ENCODE measurements at regions not wholly inside any gene's neighbourhood (a gene's known extent, or its start where the extent isn't known, plus 50 kb on each side); places are given as distances from the start of the nearest gene placed in this dataset.

DNA sequence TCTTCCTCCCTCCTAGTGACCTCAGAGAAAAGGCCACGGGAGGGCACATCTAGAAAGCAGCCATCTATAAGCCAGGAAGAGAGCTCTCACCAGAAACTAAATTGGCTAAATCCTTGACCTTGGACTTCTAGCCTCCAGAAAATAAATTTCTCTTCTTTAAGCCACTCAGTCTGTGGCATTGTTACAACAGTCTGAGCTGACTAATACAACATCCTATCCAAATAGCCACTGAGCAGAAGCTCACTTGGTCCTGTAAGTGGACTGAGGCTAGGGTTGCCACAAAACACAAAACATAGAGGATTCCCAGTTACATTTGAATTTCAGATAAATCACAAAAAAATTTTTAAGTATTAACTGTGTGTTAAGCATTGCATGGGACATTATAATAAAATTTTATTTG lies 383.4 kb downstream of the MLLT3 start:
- H3K4me3 ChIP-seq (replicated peaks in 1 of 3; ENCODE audit: insufficient read depth in 1 of 3, low read depth in 1 of 3, low read length in 3 of 3): no peak overlapping the region

DNA sequence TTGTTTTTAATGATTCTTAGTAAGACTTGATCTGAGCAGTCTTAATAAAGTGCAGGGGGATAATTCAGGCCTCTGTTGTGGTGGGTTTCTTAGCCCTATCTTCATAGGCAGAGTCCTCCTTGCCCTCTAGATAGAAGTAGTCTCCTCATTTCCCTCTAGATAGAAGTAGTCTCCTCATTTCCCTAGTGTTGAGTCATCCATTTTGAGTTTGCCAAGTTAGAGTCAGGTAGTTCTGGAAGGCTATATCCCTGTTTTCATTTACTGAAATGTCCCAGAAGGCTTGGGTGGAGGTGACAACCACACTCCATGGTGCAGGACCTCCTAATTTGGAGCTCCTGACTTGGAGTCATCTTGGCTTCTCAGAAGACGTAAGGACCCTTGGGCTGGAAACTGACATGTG lies 384.6 kb downstream of the MLLT3 start:
- ChIA-PET CTCF (no interaction called here), POLR2A (no interaction called here)
- Histone ChIP-seq H3K9me3 (replicated peaks; ENCODE audit: control insufficient read depth, insufficient read depth, low read length) (no peaks in the 10 kb centered on the region), H4K20me1 (replicated peaks; ENCODE audit: control insufficient read depth, extremely low read depth, insufficient read depth, low read length) (no peaks in the 10 kb centered on the region), H3K27ac (ENCODE audit: insufficient read depth, low read depth, low read length) (no peak overlapping the region), H3K4me2 (ENCODE audit: insufficient read depth, low read length) (no peak overlapping the region), H3K36me3 (ENCODE audit: control insufficient read depth in 2 of 2, extremely low read depth in 1 of 2, insufficient read depth in 2 of 2, low read length in 2 of 2) (no peaks in the 10 kb centered on the region), H3K27me3 (ENCODE audit: control insufficient read depth in 2 of 2, insufficient read depth in 2 of 2, low read length in 2 of 2) (no peaks in the 10 kb centered on the region), H3K9me1 (replicated peaks; ENCODE audit: control insufficient read depth, extremely low read depth, insufficient read depth, low read length) (no peaks in the 10 kb centered on the region), H3K4me3 (replicated peaks in 1 of 3; ENCODE audit: insufficient read depth in 1 of 3, low read depth in 1 of 3, low read length in 3 of 3) (no peak overlapping the region), H3K79me2 (ENCODE audit: control insufficient read depth, insufficient read depth, low read length) (no peaks in the 10 kb centered on the region), H3K4me1 (ENCODE audit: control insufficient read depth, extremely low read depth, insufficient read depth, low read length) (no peaks in the 10 kb centered on the region), H3K9ac (replicated peaks; ENCODE audit: extremely low read depth, insufficient read depth, low read length) (no peak overlapping the region), H2AFZ (ENCODE audit: low read depth, low read length) (no peak overlapping the region)
- BruUV-seq (replicated peaks): no TSS peak
- FAIRE-seq: no peak
- intact Hi-C loops (cut with micrococcal nuclease): no loop called here
- dilution Hi-C loops (cut with MboI; ENCODE audit: extremely low pct_ligation_motif_present, low sequenced_read_pairs): no loop called here
- TF ChIP-seq JUN (IDR thresholded peaks at IDR 0.05; ENCODE audit: borderline replicate concordance, insufficient read depth, insufficient read length, low read depth): no peak
- TF ChIP-seq, protein P1, sequence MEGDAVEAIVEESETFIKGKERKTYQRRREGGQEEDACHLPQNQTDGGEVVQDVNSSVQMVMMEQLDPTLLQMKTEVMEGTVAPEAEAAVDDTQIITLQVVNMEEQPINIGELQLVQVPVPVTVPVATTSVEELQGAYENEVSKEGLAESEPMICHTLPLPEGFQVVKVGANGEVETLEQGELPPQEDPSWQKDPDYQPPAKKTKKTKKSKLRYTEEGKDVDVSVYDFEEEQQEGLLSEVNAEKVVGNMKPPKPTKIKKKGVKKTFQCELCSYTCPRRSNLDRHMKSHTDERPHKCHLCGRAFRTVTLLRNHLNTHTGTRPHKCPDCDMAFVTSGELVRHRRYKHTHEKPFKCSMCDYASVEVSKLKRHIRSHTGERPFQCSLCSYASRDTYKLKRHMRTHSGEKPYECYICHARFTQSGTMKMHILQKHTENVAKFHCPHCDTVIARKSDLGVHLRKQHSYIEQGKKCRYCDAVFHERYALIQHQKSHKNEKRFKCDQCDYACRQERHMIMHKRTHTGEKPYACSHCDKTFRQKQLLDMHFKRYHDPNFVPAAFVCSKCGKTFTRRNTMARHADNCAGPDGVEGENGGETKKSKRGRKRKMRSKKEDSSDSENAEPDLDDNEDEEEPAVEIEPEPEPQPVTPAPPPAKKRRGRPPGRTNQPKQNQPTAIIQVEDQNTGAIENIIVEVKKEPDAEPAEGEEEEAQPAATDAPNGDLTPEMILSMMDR (IDR thresholded peaks at IDR 0.05; ENCODE audit: extremely low read depth in 1 of 2, insufficient read depth in 1 of 2, low read depth in 1 of 2, low read length in 2 of 2): no peak
- no peak for TF ChIP-seq FOS (IDR thresholded peaks at IDR 0.05; ENCODE audit: borderline replicate concordance, insufficient read depth, low read length)
- TF ChIP-seq, protein P2, sequence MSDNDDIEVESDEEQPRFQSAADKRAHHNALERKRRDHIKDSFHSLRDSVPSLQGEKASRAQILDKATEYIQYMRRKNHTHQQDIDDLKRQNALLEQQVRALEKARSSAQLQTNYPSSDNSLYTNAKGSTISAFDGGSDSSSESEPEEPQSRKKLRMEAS (IDR thresholded peaks at IDR 0.05; ENCODE audit: insufficient read depth, insufficient read length): no peak
- no peak for TF ChIP-seq EZH2 (IDR thresholded peaks at IDR 0.05; ENCODE audit: borderline replicate concordance, low read depth, low read length, severe bottlenecking)
- TF ChIP-seq MYC (IDR thresholded peaks at IDR 0.05; ENCODE audit: low read depth, low read length): no peak
- no peak for TF ChIP-seq GATA2 (IDR thresholded peaks at IDR 0.05; ENCODE audit: insufficient read depth, insufficient read length, low read depth, low read length)
- TF ChIP-seq POLR2A (IDR thresholded peaks at IDR 0.05; ENCODE audit: low read depth, low read length): no peak
- TF ChIP-seq POLR2AphosphoS5 (IDR thresholded peaks at IDR 0.05; ENCODE audit: insufficient read depth, low read depth, low read length): no peak
- no peak for DNase-seq (ENCODE audit: low read depth, low spot score)

More for the DNA sequence above, 383.4 kb downstream of the MLLT3 start:
- intact Hi-C loops (cut with micrococcal nuclease) (no loop called here), dilution Hi-C loops (cut with MboI; ENCODE audit: extremely low pct_ligation_motif_present, low sequenced_read_pairs) (no loop called here)
- CTCF ChIA-PET: interaction anchor here (0.6 to 1.1 kb wide), 2 partner anchors 41 to 775 kb away, joined by 4 read pairs; no protein-coding TSS in a partner anchor
- no TSS peak for BruUV-seq (replicated peaks)
- Histone ChIP-seq H3K4me2 (ENCODE audit: insufficient read depth, low read length) (no peak overlapping the region), H3K79me2 (ENCODE audit: control insufficient read depth, insufficient read depth, low read length) (no peaks in the 10 kb centered on the region), H3K36me3 (ENCODE audit: control insufficient read depth in 2 of 2, extremely low read depth in 1 of 2, insufficient read depth in 2 of 2, low read length in 2 of 2) (no peaks in the 10 kb centered on the region), H3K9me3 (replicated peaks; ENCODE audit: control insufficient read depth, insufficient read depth, low read length) (no peaks in the 10 kb centered on the region), H3K27ac (ENCODE audit: insufficient read depth, low read depth, low read length) (no peak overlapping the region), H2AFZ (ENCODE audit: low read depth, low read length) (no peak overlapping the region), H3K9me1 (replicated peaks; ENCODE audit: control insufficient read depth, extremely low read depth, insufficient read depth, low read length) (no peaks in the 10 kb centered on the region), H3K9ac (replicated peaks; ENCODE audit: extremely low read depth, insufficient read depth, low read length) (no peak overlapping the region), H4K20me1 (replicated peaks; ENCODE audit: control insufficient read depth, extremely low read depth, insufficient read depth, low read length) (no peaks in the 10 kb centered on the region), H3K4me1 (ENCODE audit: control insufficient read depth, extremely low read depth, insufficient read depth, low read length) (no peaks in the 10 kb centered on the region), H3K27me3 (ENCODE audit: control insufficient read depth in 2 of 2, insufficient read depth in 2 of 2, low read length in 2 of 2) (no peaks in the 10 kb centered on the region)
- POLR2A ChIA-PET: no interaction called here
- FAIRE-seq: no peak
- TF ChIP-seq, protein P1 (IDR thresholded peaks at IDR 0.05; ENCODE audit: extremely low read depth in 1 of 2, insufficient read depth in 1 of 2, low read depth in 1 of 2, low read length in 2 of 2): no peak
- TF ChIP-seq POLR2A (IDR thresholded peaks at IDR 0.05; ENCODE audit: low read depth, low read length): no peak
- no peak for TF ChIP-seq FOS (IDR thresholded peaks at IDR 0.05; ENCODE audit: borderline replicate concordance, insufficient read depth, low read length)
- no peak for TF ChIP-seq JUN (IDR thresholded peaks at IDR 0.05; ENCODE audit: borderline replicate concordance, insufficient read depth, insufficient read length, low read depth)
- TF ChIP-seq, protein P2 (IDR thresholded peaks at IDR 0.05; ENCODE audit: insufficient read depth, insufficient read length): no peak
- no peak for TF ChIP-seq MYC (IDR thresholded peaks at IDR 0.05; ENCODE audit: low read depth, low read length)
- TF ChIP-seq EZH2 (IDR thresholded peaks at IDR 0.05; ENCODE audit: borderline replicate concordance, low read depth, low read length, severe bottlenecking): no peak
- DNase-seq (ENCODE audit: low read depth, low spot score): no peak

Data from endothelial cell of umbilical vein (primary cell).